NCI-H1417 treated with DMSO at 0.1 percent for 48 hours (cell line): ENCODE measurements at regions not wholly inside any gene's neighbourhood (a gene's known extent, or its start where the extent isn't known, plus 50 kb on each side); places are given as distances from the start of the nearest gene placed in this dataset.

Source experiments
- DNase-seq: peaks from one replicate; lab custom pipeline; 2025; lab: John Stamatoyannopoulos, UW

DNA sequence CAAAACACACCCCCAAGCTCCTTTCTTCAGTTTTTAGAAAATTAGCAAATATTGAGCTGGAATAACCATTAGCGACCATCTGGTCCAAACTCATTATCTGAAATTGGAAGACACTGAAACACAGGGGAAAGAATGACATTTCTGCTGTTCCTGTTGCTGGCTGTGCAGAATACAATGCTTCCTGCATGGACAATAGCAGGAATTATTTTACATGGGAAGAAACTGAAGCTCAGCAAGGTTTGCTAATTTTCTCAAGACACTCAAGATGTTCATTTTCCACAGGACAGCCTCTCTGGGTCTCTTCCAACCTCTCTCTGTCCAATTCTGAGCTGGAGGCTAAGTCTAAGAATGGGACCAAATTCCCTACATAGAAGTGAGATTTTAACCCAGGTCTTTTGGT, 81.9 kb upstream of the TNS3 start:
- no peak for DNase-seq

DNA sequence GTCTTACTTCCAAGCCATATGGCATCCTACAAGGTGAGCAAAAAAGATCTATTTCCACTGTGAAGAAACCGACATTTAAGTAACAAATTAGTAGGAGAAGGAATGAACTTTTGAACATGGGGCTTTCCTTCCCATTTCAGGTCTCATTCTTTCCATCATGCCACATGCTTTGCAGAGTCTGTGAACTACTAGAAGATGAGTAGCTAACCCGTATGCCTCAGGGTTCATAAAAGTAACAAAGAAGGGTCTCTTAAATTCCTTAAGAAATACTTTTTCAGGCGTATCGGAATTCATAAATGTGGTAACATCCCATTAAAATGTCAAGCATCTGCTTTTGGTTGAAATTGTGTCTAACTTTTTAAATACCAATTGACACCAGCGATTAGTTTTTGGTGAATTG, 81.3 kb upstream of the TNS3 start:
- no peak for DNase-seq

DNA sequence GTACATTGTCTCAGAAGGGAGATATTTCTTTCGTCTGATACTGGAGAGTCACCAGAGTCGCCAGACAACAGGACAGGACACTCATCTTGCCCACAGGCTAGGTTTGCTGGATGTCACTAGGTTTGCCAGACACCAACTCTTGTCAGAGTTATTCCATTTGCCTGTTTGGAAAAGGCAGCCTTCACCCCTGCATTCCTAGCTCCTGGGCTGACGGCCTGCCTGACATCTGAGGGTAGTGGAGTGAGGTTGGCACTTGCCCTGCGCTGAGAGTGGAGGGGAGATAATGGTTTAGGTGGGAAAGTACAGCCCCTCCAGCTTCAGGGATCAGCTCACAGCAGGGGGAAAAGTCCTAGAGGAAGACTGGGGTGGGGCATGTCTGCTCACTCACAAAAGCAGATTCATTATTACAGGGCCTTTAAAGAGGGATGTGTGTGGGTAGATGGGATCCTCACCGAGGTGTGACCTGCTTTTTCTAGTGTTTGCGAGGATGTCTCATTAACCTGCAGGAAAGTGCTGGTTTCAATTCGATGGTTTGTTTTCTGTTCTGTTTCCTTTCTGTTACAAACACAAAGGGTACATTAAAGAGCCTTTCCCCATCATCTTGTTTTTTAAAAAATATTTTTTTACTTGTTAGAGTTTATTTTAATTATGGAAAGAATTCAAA, 79.3 kb upstream of the TNS3 start:
- DNase-seq = no peak

DNA sequence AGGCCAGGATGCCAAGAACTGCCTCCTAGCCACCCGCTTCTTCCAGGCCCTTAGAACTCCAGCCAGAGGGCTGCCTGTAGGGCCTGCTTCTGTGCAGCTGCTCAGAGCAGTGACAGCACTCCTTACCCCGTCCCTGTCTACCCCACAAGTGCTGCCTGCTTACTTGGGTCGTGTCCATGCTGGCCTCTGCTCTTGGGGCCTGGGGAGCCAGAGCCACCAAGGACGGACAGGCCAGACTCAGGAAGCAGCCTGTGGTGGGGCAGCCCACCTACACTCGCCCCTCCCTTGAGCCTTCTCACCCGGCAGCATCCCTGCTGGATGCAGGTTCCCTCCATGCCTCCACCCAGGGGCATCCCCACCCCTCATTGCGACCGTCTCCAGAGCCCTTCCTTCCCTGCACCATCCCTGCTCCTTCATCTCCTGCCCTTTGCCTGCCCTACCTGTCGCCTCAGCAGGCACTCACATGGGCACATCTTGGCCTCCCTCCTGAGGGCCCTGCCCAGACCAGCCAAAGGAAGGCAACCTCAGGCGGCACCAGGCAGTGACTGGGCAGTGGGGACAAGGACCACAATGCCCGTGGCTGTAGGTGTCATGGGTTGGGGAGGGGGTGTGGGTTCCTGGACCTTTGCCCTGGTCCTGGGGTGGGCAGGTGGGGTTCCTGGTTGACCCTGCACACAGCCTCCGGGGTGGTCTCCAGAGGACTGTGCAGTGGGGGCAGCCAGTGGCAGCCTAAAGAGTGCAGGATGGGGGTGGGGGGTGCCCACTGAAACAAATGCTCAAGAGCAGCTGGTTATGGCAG, 78.0 kb upstream of the TNS3 start:
- no peak for DNase-seq

DNA sequence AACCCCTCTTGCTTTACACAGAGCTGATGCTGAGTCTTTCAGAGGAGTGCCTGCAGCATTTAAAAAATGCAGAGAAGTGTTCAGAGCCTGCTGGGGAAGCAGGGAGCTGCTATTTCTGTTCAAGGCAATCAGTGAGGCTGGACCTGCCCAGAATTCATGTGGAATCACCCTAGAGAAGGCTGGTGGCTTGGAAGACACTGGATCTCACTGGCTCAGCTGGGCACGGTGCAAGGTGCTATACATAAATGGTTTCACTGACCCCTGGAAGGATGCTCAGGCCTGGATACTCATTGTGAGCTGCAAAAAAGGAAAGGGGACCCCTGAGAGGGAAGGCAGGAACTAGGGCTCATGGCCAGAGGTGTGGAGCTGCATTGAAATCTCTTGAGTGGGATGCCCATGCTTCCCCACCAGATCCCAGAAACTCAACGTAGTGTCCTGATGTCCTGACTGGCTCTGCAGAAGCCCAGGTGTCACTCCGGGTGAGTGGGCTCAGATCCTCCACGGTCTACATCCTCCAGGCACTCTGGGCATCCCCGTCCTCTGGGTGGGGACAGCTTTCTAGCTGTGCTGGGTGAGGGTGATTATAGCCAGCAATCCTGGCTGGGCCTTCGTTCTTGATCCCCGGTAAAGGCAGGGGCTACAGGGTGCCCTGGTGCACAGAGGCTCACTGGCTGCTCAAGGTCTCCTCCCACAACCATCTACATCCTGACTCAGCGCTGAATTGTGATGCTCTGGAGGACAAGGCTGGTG, 77.2 kb upstream of the TNS3 start:
- DNase-seq = no peak

DNA sequence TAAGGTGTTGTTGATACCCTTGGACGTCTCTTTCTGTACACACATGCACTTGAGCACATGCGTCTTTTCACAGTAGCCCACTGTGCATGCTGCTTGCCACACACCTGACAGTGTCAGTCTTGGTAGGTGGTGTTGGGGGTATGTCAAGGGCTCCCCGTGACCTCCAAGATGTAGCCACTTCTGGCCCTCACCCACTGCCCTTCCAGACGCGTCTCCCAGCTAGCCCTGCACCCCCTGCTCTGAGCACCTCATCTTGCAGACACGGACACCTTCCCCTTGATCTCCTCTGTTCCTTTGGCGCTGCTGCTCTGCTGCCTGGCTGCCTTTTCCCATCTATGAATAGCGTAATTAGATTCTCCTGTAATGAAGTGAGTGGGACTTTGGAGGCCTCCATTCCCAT, 75.2 kb upstream of the TNS3 start:
- no peak for DNase-seq

DNA sequence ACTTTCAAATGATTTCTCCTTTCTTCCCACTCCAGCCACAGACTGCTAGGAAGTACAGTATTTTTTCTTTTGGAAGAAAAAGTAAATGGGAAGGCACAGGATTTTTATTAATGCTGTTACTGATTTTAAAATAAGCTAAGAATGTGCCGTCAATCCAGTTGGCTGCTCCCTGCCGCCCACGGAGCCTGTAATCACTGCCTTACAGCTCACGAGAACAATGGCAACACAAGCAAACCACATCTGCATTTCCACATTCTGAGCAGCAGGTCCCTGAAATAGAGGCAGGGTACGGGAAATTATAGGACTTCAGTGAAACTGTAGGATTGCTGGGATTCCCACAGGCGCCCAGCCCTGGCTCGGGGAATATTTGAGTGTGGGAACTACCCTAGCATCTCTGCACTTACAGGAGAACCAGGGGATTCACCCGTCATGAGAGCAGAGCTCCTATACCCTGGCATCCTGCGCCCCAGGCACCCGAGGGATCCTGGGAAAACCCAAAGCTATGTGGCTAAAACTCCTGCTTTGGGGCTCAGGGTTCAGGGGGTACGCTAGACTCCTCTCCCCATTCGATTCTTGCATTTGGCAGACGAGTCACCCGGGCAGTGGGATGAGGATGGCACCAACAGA, 72.9 kb upstream of the TNS3 start:
- DNase-seq = no peak

DNA sequence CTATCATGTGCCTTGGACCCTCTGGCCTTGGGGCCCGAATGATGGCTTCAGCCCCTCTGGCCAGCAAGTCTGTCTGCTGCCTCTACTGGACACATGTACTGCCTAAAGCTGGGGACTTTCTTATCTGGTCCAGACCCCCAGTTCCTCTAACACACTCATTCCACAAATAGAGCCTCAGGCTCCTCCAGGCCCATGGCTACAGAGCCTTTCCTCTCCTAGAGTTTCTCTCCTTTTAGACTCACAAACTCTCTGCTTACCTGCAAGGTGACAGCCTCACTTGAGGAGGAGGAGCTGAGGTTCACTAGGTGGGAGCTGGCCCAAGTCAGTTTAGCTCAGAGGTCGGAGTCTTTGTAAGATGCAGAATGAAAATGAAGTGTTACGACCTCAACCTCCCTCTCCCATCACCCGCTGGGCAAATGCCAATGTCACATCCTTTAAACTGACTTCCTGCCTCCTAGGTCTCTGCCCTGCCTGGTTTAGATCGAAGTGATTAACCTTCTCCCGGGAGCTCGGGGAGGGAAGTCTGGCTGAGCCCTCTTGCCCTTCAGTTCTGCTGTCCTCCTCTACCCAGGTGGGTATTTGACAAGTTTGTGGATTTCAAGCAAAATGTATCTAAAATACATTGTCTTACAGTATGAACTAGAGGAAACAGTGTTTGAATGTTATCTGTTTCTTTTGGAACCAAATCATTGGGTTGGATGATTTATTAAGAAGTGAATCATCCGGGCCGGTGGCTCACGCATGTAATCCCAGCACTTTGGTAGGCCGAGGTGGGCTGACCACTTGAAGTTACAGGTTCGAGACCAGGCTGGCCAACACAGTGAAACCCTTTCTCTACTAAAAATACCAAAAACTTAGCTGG, 71.9 kb upstream of the TNS3 start:
- DNase-seq = no peak

DNA sequence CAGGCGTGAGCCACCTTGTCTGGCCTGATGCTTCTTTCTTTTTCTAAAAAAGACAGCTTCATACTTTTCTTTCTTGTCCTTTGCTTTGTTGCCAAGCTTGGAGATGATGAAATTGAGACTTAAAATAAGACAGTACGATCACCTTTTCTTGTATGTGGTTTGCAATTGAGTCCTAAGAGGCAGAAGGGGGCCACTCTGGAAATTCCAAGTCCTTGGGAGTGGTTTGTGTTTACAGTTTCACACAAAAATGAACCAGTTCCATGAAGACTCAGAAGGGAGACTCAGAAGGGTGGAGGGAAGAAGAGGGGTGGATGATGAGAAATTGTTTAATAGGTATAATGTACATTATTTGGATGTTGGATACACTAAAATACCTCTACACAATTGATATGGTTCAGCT, 70.7 kb upstream of the TNS3 start:
- DNase-seq = no peak

DNA sequence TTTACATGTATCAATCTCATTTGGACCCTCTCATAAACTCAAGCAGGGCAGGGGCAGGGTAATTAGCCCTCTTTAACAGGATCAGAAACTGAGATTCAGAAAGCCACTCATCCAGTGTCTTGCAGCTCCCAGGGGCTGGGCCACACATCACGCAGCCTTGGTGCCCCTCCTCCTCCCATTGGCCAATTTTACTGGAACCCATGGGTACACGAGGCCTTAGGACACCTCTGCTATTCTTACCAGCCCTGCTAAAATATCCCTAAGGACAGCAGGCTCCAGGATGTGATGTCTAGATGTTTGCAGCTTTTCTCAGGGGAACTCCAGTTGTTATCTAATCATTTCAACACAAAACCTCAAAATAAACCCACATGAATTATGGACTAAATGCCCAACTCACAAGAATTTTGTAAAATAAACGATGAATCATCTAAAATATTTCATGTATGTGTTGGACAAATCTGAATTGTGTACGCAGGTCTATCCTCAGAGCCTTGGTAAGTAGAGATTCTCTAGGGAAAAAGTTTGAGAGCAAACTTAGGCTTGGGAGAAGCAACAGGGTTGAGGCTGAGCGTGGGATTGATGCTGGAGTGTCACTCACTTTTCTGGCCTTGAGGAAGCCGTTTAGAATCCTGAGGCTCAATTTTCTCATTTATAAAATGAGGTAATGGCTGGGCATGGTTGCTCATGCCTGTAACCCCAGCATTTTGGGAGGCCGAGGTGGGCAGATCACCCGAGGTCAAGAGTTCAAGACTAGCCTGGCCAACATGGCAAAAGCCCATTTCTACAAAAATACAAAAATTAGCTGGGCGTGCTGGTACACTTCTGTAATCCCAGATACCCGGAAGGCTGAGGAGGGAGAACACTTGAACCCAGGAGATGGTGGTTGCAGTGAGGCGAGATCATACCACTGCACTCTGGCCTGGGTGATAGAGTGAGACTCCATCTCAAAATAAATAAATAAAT, 69.7 kb upstream of the TNS3 start:
- DNase-seq = no peak

DNA sequence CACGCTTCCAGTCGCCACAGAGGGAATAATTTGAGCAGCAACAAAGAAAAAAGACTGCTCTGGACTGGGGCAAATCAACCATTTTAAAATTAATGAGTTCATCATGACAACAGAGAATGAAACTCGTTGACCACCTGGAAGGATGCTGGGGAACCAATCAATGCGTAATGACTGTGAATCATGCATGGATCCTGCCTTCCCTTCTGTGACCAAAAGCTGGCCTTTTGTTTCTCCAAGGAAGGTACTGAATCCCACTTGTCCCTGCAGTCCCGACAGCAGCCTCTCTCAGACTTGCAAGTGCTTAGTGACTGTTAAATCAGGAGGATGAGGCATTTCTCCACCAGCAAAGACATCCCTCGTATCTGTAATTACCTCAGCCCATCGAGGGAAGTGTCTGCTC, 68.0 kb upstream of the TNS3 start:
- no peak for DNase-seq

DNA sequence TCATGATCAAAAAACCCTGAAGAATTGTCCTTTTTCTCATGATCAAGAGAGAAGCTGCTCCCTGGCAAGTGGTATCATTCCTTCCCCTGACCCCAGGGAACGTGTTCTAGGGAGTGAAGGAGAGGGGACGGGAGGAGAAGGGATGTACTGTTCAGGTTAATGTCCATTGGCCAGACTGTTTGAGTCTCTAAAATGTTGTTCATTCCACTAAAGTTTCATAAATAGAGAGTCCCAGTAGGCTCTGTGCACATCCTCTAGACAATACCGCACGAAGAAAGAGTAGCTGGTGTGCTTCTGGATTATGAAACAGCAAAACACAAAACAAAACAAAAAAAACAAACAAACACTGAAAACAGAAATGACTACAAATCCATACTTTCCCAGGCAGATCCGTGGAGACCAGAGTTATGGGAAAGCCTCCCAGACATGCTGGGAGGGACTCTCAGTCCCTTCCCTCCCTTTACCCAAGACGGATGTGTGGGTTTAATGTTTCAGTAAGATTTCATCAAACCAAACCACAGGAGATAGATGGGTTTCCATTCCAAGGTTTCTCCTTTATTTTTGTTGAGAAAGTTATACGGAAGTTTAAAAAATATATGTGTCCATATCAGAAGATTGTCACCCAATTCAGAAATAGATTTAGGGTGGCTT, 66.5 kb upstream of the TNS3 start:
- DNase-seq = no peak

DNA sequence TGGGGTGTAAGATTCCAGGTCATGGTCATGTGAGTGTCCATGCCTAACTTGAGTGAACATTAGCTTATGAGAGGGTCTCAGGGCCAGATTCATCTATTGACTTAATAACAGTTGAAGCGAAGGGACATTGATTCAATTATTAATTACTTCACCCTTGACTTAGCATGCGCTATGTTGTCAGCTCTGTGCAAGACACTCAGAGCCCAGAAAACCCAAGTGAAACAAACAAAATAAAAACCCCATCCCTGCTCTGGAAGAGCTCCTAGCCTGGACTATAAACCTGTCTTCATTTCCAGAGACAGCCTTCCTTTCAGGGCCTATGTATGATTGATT, 66.0 kb upstream of the TNS3 start:
- DNase-seq = no peak

DNA sequence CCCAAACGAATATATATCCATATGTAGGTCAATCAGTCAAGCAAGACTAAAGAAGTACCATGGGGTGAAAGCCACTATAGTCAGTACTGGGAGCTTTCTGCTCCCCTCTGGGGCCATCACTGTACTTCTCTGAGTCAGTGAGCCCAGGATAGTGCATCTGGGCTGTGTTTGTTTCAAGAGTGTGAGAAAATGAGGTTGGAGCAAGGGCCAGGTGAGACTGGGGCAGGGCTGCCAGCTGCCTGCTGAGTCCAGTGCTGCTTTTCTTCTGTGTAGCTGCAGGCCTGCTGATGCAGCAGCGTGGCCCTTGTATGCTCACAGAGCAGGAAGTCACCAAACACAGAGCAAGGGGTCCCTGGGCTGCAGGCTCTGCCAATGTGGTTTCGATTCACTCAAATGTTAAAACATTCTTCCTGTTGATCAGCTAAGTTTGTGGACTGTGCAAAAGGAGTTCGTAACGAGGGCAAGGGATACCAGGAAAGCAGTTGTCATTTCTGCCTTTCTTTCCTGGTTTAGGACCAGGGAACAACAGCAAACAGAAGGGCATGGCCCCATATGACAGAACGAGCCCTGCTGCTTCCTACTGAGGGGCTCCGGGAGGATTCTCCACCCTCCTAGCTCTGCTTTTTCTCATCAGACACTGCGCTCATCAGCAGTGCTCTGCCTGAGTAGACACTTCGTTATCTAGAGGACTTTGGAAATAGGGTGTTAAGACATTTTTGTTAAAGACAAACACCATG, 65.4 kb upstream of the TNS3 start:
- DNase-seq = no peak

DNA sequence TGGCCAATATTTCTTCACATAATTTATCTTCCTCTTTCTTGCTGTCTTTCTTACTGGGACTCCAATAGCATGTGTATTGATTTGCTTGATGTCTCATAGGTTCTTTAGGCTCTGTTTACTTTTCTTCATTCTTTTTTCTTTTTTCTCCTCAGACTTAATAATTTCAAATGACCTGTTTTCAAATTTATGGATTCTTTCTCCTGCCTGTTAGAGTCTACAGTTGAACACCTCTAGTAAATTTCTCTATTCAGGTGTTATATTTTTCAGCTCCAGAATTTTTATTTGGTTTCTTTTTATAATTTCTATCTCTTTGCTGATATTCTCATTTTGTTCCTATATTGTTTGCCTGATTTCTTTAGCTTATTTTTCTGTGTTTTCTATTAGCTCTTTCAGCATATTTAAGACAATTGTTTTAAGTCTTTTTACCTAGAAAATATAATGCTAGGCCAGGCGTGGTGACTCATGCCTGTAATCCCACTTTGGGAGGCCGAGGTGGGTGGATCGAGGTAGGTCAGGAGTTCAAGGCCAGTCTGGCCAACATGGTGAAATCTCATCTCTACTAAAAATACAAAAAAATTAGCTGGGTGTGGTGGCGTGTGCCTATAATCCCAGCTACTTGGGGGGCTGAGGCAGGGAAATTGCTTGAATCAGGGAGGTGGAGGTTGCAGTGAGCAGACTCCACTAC, 61.9 kb upstream of the TNS3 start:
- no peak for DNase-seq

DNA sequence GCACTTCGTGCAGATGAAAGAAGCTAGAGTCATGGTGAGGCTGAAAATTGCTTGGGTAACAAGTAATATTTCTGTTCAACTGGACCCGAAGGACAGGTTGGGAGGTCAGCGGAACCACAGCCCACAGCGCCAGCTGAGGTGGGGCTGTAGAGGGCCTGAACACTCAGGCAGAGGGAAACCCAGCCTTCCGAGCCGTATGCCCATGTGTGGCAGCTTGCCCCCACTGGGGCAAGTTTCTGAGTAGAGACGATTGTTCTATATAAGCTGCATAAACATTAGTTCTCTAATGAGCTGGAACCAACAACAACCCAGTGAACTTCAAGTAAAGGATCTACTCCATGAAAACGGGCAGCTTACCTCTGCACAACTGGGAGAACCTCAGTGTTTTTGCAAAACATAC, 58.4 kb upstream of the TNS3 start:
- DNase-seq = no peak

DNA sequence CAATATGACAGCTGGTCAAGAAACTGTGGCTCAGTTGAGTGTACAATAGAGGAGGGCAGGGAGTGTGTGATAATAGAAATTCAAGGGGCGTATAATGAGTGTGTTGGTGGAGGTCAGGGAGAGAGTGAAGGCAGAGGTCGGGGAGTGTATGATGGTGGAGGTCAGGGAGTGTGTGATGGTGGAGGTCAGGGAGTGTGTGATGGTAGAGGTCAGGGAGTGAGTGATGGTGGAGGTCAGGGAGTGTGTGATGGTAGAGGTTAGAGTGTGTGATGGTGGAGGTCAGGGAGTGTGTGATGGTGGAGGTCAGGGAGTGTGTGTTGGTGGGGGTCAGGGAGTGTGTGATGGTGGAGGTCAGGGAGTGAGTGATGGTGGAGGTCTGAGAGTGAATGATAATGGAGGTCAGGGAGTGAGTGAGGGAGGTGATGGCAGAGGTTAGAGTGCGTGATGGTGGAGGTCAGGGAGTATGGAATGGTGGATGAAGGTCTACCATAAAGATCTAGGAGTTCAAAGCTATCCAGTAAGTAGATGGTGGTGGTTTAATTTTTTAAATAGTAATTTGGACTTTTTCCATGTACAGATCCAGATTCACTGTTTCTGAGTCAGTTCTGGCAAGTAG, 57.7 kb upstream of the TNS3 start:
- no peak for DNase-seq

DNA sequence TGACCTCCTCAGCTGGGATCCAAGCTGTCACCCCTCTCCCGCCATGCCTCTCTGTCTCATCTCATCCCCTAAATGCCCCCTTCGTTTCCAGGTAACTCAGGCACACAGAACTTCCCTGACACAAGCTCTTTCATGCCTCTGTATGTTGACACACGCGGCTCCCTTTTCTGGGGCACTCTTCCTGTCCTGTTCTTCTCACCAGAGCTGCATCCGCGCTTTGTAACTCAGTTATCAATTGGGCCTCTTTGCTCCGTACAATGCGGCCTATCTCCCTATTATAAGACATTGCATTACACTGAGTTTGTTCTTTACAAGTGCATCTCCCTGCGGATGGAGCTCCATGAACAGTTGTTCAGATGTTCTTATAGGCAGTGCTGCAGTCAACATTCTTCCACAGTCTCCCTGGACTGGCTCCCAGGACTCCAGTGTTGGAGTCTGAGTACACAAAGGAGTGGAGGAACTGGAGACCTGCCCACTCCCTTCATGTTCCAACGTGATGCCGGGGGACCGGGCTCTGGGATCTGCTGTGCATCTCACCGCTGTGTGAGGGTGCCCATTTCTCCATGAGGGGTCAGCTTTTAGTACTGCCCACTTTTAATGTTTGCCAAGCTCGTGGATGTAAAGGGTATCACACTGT, 56.9 kb upstream of the TNS3 start:
- no peak for DNase-seq
